ENCODE measurements at regions not wholly inside any gene's neighbourhood (a gene's known extent, or its start where the extent isn't known, plus 50 kb on each side); places are given as distances from the start of the nearest gene placed in this dataset.

GRCh38 chr7:27361522-27361921 lies 118.9 kb downstream of the EVX1 start (continued):
- TF ChIP-seq ARID4B (CRISPR knock-in tag; IDR thresholded peaks at IDR 0.05; ENCODE audit: borderline replicate concordance): no peak

- no peak overlapping the region for H3K27ac Mint-ChIP-seq
- H3K4me3 Mint-ChIP-seq: no peak overlapping the region
- no peaks in the 10 kb centered on the region for H3K27me3 Mint-ChIP-seq (ENCODE audit: low read depth)
- POLR2A ChIA-PET: no interaction called here
- DNase-seq (ENCODE audit: low spot score): no peak
- TF ChIP-seq RELA (CRISPR knock-in tag; IDR thresholded peaks at IDR 0.05; ENCODE audit: borderline replicate concordance) (no peak), FOXP1 (CRISPR knock-in tag; IDR thresholded peaks at IDR 0.05; ENCODE audit: borderline replicate concordance) (no peak), E2F1 (CRISPR knock-in tag; IDR thresholded peaks at IDR 0.05) (no peak), SOX15 (CRISPR knock-in tag; IDR thresholded peaks at IDR 0.05) (no peak), MAX (CRISPR knock-in tag; IDR thresholded peaks at IDR 0.05) (no peak), JUN (CRISPR knock-in tag; IDR thresholded peaks at IDR 0.05) (no peak), PRRX2 (CRISPR knock-in tag; IDR thresholded peaks at IDR 0.05) (no peak), NR3C1 (CRISPR knock-in tag; conservative IDR thresholded peaks at IDR 0.05; ENCODE audit: low read depth) (no peak), HMGA2 (CRISPR knock-in tag; IDR thresholded peaks at IDR 0.05) (no peak), FOXK1 (CRISPR knock-in tag; IDR thresholded peaks at IDR 0.05) (no peak), TCF7 (CRISPR knock-in tag; IDR thresholded peaks at IDR 0.05; ENCODE audit: low read depth) (no peak), ATF6 (CRISPR knock-in tag; IDR thresholded peaks at IDR 0.05) (no peak), NR2C2 (CRISPR knock-in tag; IDR thresholded peaks at IDR 0.05) (no peak), ZNF425 (CRISPR knock-in tag; conservative IDR thresholded peaks at IDR 0.05) (no peak), ZNF219 (CRISPR knock-in tag; IDR thresholded peaks at IDR 0.05; ENCODE audit: borderline replicate concordance) (no peak), CREB1 (CRISPR knock-in tag; IDR thresholded peaks at IDR 0.05) (no peak), NFATC4 (CRISPR knock-in tag; IDR thresholded peaks at IDR 0.05) (no peak)
- peaks cover 4% of the 10 kb centered on the region for H3K4me1 Mint-ChIP-seq
- no peaks in the 10 kb centered on the region for H3K9me3 Mint-ChIP-seq
- no peaks in the 10 kb centered on the region for H3K36me3 Mint-ChIP-seq
- CTCF ChIA-PET: interaction anchor here (0.6 to 1.7 kb wide), 3 partner anchors 16 to 732 kb away, joined by 3 to 5 read pairs (median 3); no protein-coding TSS in a partner anchor
- ATAC-seq: no peak
These were observed 119.4 kb downstream of the EVX1 start for GRCh38 chr7:27362026-27362425.

All from WTC11 (cell line).